GM19328 (cell line): ENCODE measurements at regions not wholly inside any gene's neighbourhood (a gene's known extent, or its start where the extent isn't known, plus 50 kb on each side); places are given as distances from the start of the nearest gene placed in this dataset.
"Not testable (repeated sequence)": the region's sequence is repeated elsewhere in the genome, so short reads cannot be mapped to it uniquely, and the experiment has no call there.

Experiments used
- ATAC-seq: cut with Tn5 transposase; IDR thresholded peaks from one replicate; pipeline ENCODE4 v1.9.1; 2021; ENCODE audit warnings: mild to moderate bottlenecking, moderate library complexity; ENCODE audit not compliant: unreplicated experiment

- not testable (repeated sequence) for ATAC-seq
Measured at GRCh38 chr5:90073026-90073570, 336.5 kb downstream of the CETN3 start.

DNA sequence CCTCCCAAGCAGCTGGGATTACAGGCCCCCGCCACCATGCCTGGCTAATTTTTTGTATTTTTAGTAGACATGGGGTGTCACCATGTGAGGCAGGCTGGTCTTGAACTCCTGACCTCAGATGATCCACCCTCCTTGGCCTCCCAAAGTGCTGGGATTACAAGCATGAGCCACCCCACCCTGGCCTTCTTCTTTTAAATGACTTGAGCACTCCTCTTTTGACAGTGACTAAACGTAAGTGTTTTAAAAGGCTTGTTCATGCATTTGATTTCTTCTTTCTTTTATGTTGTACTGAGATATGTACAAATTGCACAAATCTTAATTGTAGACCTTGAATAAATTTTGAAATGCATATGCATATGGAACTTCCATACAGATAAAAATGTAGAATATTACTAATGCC, 337.9 kb downstream of the CETN3 start:
- ATAC-seq, result no peak

- no peak for ATAC-seq
Measured at GRCh38 chr5:90071066-90071465, 338.5 kb downstream of the CETN3 start.

DNA sequence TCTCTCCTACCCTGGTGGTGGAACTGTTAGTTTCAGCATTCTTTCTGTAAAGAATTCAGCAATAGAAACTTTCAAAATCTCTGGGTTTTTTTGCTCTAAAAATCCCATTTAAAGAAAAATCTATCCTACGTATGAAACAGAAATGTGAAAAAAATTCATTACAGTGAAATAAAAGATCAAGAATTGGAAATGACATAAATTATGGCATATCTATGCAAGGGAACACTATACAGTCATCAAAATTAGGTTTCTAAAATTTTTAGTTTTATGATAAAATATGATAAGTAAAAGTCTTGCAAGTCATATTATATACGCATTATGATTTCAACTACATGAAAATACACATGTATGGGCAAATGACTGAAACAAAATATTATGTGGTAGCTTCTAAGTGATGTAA, 342.6 kb downstream of the CETN3 start:
- no peak for ATAC-seq

DNA sequence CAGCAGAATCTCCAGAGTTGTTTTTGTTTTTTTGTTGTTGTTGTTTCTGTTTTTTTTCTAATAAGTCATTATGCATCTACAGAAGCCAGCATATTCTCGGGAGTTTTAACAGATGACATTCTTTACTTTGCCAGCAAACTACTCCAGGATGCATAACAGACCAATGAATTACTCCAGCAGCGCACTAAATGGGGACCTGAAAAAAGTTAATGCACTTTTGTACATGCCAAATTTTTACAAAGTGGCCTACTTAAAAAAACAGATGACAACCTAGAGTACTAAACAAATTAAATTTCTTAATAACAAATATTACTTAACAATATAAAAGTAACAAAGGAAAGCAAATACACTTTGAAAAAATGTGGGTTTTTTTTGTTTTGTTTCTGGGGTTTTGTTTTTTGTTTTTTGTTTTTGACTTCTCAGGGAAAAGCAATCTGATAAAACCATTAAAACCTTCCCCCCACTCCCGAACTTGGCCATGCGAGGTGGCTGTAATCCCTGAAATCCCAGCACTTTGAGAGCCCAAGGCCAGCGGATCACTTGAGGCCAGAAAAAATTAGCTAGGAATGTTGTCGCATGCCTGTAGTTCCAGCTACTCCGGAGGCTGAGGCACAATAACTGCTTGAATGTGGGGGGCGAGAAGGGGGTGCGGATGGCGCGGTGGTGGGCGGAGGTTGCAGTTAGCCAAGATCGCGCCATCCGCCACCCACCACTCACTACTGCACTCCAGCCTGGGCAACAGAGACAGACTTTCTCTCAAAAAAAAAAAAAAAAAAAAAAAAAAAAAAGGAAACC, 352.4 kb downstream of the CETN3 start:
- ATAC-seq, result no peak

GRCh38 chr5:90055831-90056328, 353.7 kb downstream of the CETN3 start:
- no peak for ATAC-seq

GRCh38 chr5:90054612-90055011, 354.9 kb downstream of the CETN3 start:
- ATAC-seq, result no peak

DNA sequence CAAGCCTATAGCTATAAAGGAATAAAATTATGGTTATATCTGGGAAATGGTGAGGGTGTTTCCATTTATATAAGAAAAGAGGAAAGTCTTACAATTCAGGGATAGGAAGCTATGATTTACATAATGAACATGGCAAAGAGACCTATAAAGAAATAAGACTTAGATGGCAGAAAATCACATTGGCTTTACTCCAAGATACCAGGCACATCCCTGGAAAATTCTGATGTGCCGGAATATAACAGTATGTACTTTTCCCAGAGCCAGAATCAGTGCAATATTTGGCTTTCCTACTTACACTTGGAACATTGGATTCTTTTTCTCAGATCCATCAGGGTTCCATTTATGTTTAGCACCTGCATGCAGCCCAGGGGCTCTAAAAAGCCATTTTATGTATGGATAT, 357.8 kb downstream of the CETN3 start:
- no peak for ATAC-seq

DNA sequence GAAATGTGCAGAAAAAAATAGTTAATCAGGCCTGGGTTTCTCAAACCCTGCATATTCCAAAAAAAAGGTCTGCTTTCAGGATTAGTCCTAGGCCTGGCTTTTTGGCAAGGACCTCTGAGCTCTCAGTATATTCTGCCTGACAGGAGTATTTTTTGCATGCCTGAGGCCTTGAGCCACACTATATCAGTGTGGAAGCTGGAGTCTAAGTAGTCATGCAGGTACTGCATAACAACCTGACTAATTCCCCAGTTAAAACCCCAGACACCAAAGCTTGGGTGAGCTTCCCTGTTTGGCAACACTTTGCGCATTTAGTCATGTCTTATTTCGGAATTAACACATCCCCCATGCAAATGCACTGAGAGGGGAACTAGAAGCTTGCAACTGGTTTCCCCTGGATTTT, 359.5 kb downstream of the CETN3 start:
- ATAC-seq, result no peak

DNA sequence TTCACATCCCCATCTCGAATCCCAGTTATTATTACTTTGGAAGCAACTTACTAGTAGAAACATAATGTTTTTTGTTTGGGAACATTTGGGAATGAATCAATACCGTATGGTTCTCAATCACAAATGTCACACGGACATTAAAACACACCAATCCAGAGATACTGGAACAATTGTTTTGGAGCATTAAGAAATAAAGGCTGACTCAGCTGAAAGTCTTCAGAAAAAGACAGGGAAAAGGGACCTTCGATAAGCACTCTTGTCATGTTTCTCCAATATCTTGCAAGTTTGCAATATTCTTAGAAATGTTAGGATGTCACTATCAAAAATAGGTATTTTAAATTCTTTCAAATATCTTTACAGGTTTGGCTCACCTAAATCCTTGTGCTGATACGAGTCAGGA, 362.4 kb downstream of the CETN3 start:
- no peak for ATAC-seq

- ATAC-seq, result not testable (repeated sequence)
Measured at GRCh38 chr5:90040082-90040481, 369.5 kb downstream of the CETN3 start.

- no peak for ATAC-seq
Measured at GRCh38 chr5:90037646-90038045, 371.9 kb downstream of the CETN3 start.

- peak; percentile 43 for ATAC-seq
Measured at GRCh38 chr5:90022711-90023053, 386.9 kb downstream of the CETN3 start.

DNA sequence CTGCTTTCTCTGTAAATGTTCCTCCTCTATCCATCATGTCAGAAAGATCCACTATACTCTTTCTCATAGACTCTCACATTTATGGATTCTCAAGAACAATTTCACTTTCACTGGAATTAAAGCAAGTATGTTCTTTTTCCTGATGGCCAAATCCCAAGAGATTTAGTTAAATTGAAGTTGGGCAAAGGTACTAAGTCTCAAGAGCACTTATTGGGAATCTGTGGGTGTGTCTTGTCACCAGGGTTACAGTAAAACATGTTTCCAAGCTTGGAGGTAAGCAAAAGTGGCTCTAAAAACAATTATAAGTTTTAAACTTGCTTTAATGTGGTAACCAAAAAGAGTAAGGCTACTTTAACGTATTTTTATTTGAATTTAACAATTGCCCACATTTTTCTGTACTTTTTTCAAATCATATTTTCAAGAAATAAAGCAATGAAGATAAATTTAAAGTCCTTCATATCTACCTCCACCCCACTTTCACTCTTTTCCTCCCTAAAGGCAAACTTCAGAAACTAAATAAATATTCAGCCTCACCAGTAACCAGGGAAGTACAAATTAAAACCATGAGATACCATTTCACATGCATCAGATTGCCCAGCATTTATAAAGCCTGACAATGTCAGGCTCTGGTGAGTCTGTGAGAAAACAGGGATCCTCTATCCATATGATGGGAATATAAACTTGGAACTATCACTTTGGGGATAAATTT, 387.4 kb downstream of the CETN3 start:
- ATAC-seq, result no peak

GRCh38 chr5:90020575-90021538, 388.7 kb downstream of the CETN3 start:
- ATAC-seq, result peak; percentile 83

DNA sequence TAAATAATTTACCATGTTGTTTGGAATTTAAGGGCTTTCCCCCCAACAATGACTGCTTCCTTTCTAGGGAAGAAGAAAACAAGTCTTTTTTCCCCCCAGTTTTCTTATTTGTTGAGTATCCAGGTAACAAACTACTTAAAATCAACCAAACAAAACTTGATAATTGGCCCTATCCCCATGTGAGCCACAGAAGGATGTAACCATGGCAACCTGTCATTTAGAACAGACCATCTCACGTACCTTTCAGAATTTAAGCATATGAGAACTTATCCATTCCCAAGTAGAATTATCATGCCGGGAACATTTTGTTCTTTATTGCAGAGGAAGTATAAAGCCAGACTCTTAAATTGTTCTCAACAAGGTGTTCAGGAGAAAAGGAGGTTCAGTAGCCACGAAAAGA, 392.3 kb downstream of the CETN3 start:
- no peak for ATAC-seq

- peak; percentile 85 for ATAC-seq
Measured at GRCh38 chr5:90015584-90016018, 394.0 kb downstream of the CETN3 start.

- ATAC-seq, result peak; percentile 80
Measured at GRCh38 chr5:90014420-90014819, 395.1 kb downstream of the CETN3 start.

- no peak for ATAC-seq
Measured at GRCh38 chr5:90000351-90000750, 409.2 kb downstream of the CETN3 start.

DNA sequence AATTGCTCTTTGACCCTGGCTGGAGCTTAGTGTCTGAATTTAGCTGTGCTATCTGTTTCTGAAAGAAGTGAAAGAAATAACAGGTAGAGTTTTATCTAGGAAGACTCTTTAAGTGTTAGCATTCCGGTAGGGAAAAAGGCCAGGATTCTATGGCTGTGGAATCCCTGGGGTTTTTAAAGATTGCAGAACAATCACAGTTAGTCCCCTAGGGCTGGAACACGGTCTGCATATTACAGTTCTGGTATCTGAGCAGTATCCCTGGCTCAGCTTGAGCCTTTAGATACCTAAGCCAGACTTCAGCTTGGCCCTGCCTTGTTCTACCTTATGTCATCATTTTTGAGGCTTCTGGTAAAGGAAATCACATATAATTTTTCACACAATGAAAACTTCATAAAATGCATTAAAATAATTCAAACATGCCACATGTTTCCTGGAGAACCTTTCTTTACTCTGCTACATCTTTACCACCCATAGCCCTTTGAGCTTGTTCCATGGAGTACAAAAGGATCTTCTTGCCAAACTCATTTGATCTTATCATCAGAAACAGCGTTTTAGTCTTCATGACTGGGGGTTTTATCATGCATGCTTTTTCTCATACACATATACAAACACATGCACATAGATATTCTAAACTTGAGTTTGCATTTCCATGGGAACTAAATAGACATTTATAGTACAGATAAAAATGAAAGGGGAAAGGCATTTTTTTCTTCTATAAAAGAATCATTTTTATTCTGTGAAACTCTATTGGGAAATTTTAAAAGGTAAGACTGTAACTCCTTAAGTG, 410.8 kb downstream of the CETN3 start:
- no peak for ATAC-seq
